Upper lobe of left lung (tissue), 4 donors: ENCODE measurements at regions not wholly inside any gene's neighbourhood (a gene's known extent, or its start where the extent isn't known, plus 50 kb on each side); places are given as distances from the start of the nearest gene placed in this dataset.

Experiments used
- POLR2AphosphoS5 ChIP-seq, 2 donors: sonication (generic); formaldehyde crosslinking; IDR thresholded peaks; one replicate each; pipeline ENCODE4 v1.5.1; 2017; ENCODE audit warnings: antibody characterized with exemption in 2 of 2
- TF ChIP-seq, protein P1 (sequence below), 6 experiments: fragments of 450-650 bp in 4 of 6; fragments of 200-600 bp in 2 of 6; sonication (generic) in 2 of 6; IDR thresholded peaks; one replicate each; pipeline ENCODE4 v1.5.1; 2016 to 2019; ENCODE audit warnings: antibody characterized with exemption in 6 of 6

DNA sequence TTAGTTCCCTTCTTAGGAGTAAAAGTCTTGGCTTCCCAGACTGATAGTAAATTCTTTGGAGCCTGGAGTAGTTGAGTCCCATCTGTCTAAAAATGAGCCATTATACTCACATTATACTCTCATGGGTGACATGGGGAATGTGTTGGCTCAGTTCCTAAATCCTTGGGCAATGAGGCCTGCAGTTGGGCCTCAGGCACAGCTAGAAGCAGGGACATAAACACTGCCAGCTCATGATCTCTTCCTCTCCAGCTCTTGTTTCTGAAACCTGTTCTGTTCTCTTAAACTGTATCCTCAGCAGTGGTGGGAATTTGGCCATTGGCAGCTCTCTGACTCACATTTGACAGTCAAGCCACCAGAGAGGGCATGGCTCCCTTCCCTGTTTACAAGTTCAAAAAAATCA, 212.5 kb downstream of the SPATA18 start:
- TF ChIP-seq, protein P1, sequence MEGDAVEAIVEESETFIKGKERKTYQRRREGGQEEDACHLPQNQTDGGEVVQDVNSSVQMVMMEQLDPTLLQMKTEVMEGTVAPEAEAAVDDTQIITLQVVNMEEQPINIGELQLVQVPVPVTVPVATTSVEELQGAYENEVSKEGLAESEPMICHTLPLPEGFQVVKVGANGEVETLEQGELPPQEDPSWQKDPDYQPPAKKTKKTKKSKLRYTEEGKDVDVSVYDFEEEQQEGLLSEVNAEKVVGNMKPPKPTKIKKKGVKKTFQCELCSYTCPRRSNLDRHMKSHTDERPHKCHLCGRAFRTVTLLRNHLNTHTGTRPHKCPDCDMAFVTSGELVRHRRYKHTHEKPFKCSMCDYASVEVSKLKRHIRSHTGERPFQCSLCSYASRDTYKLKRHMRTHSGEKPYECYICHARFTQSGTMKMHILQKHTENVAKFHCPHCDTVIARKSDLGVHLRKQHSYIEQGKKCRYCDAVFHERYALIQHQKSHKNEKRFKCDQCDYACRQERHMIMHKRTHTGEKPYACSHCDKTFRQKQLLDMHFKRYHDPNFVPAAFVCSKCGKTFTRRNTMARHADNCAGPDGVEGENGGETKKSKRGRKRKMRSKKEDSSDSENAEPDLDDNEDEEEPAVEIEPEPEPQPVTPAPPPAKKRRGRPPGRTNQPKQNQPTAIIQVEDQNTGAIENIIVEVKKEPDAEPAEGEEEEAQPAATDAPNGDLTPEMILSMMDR (IDR thresholded peaks at IDR 0.05): no peak
- TF ChIP-seq POLR2AphosphoS5 (IDR thresholded peaks at IDR 0.05): no peak
